IPS-NIHi7 (cell line): ENCODE measurements at regions not wholly inside any gene's neighbourhood (a gene's known extent, or its start where the extent isn't known, plus 50 kb on each side); places are given as distances from the start of the nearest gene placed in this dataset.

ENCODE experiments used
- DNase-seq: peaks from one replicate; pipeline ENCODE4 v3.0.0; 2012; ENCODE audit warnings: mixed read lengths; ENCODE audit errors: extremely low spot score

DNA sequence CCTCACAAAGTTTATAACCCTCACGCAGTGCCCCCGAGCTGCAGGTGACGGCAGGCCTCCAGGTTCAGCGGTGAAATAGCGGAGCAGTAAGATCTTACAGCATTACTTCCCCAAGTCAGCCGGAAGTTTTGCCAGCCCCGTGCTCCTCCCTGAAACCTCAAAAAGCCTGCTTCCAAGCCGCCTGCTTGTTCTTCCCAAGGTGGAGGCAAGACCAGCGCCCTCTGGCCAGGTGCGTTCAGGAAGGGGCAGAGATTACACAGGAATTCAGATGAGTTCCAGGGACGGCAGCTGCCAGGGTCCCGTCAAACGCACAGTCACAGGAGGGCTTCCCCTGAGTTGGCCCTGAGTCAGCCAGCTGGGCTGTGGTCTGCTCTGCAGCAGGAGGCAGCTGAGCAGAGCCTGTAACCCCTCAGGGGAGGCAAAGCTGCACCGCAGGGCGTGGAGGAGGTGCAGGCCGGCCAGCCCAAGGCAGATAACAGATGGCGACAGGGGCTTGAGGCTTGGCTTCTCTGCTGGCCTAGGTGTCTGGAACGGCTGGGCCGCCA, 124.1 kb upstream of the RPS6KA2 start:
- DNase-seq: peak; percentile 71

DNA sequence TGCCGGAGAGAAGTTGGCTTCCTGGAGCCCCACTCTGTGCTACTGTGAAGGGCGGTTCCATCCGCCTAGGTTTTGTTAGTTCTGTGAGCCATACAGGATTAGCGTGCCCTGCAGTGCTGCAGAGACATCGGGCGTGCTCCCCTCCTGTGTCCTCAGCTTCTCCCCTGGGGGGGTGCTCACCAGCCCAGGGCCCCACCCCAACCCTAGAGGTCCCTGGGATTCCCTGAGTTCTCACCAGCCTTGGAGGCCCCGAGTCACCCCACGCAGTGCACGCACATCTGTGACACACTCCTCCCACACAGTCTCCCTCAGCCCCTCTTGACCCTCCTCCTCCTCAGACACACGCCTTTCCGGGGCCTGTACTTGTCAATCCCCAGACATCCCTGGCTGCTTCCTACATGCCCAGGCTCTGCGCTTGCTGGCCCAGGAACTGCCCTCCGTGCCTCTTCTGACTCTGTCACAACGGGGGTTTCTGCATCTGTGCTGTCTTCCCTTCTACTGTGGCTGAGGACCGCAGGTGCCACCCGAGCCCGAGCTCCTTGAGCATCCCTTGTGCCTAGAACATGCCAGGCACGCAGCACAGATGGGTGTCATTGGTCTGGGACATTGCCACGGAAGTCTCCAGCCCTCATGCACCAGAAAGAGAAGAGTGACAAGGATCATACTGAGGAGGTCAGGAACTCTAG, 123.2 kb upstream of the RPS6KA2 start:
- DNase-seq: no peak

DNA sequence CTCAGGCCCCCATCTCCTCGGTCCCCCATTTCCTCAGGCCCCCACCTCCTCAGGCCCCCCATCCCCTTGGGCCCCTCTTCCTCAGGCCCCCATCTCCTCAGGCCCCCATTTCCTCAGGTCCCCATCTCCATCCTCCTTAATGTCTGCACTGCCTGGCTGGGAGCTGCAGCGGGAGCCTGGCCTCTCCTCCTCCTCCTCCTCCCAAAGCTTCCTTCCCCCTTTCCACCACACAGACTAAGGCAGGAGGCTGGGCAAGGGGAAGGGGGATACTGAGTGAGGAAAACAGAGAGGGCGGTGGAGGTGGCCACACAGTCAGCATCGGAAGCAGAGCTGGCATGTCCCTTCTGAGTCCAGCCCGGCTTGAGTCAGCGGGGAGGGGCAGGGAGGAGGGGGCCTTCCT, 122.6 kb upstream of the RPS6KA2 start:
- no peak for DNase-seq

DNA sequence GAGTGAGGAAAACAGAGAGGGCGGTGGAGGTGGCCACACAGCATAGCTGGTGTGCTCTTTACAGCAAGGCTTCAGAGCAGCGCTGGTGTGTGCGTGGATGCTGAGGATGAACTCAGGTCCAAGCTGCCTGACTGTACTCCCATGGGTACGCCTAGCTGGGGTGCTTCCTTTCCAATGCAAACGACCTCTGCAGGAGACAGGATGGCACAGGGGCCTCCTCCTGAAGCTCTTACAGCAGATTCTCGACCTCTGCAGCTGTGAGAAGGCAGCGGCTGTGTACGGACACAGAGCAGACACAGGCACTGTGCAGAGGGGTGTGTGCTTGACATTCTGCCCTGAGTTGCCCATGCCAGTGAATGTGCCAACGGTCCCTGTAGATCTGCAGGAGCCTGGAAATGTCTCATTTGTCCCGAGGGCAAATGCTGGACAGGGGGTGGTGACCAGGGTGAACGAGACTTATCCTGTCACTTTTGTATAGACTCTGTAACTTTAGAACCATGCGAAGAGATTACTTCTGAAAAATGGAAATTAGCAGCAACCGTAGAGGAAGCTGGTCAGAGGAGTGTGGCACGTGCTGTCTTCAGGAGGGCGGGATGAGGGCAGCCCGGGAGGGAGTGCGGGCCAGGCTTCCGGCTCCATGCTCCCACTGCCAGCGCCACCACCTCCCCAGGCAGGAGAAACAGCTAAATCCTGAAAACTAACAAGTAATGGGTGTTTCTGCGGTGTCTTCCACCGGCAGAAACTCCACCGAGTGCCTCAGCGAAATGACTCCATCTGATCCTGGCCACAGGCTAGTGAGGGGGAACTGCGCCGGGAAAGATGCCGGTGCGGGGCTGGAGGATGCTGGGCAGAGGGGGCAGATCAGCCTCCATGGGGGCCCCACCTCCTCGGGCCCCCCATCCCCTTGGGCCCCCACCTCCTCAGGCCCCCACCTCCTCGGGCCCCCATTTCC, 120.9 kb upstream of the RPS6KA2 start:
- DNase-seq: no peak

DNA sequence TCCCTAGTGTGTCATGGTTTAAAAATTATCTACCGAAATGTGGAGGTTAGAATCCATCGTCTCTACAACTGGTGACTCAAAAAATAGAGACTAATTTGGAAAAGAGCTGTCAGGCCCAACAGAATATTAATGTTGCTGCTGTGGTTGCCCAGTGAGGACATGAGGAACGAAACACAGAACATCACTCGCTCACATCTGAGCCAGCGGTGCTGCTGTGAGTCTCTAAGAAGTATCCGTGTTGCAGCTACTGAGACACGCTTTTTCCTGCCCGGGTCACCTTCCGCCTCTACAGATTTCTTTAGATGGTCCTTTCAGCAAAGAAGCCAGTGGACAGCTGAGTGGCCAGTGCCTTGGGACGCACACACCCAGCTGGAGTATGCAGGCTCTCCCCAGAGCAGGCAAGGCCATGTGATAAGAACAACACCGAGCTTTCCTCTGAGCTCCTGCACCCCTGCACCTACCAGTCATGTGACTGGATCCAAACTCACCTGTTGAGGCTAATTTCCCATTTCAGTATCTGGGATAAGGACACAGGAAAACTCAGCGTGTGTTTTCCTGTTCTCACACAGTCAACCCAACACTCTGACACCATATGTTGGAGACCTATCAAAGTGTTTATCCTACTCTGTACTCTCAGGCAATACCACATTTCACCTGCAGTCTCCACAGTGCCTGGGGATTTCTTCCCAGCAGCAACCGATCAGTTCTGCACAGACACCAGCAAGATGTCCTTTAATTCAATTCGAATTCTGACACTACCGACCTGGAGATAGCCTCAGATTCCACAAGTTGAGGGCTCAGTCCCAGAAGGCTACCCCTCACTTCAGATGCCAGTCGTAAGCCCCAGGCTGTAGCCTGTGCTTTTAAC, 119.0 kb upstream of the RPS6KA2 start:
- no peak for DNase-seq

DNA sequence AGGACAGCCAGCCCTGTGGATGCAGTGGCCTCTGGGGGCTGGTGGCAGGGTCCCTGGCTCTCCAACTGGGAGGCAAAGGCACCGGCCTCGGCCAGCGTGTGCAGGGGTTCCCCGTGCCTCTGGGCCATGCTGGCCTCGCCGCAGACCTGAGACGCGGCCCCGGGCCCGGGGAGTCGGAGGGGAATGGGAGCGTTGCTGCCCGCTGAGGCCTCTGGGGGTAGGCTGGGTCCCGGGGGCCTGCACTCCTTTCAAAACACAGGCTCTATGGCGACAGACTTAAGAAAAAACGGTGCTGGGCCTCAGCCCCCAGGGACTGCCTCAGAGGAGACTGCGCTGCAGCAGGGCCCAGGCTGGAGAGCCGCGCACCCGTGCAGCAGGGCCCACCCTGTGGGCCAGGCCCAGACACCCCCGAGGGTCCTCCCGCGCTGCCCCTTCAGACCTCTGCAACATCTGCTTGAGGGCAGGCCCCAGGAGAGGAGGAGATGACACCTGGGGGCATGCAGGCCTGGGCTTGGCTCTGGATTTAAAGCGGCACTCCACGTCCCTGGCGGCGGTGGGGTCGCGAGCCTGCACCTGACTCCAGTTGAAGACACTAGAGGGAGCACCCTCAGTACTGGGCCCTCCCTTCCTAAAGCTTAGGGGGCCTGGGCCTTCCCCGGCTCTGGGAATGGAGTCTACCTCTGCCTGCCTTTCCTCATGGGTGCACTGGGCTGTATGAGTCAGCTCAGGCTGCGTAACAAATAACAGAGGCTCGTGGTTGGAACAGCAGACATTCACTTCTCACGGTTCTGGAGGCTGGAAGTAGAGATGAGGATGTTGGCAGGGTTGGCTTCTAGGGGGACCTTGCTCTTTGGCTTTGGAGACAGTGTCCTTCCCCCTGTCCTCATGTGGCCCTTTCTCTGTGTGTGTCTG, 117.4 kb upstream of the RPS6KA2 start:
- peak; percentile 63 for DNase-seq

DNA sequence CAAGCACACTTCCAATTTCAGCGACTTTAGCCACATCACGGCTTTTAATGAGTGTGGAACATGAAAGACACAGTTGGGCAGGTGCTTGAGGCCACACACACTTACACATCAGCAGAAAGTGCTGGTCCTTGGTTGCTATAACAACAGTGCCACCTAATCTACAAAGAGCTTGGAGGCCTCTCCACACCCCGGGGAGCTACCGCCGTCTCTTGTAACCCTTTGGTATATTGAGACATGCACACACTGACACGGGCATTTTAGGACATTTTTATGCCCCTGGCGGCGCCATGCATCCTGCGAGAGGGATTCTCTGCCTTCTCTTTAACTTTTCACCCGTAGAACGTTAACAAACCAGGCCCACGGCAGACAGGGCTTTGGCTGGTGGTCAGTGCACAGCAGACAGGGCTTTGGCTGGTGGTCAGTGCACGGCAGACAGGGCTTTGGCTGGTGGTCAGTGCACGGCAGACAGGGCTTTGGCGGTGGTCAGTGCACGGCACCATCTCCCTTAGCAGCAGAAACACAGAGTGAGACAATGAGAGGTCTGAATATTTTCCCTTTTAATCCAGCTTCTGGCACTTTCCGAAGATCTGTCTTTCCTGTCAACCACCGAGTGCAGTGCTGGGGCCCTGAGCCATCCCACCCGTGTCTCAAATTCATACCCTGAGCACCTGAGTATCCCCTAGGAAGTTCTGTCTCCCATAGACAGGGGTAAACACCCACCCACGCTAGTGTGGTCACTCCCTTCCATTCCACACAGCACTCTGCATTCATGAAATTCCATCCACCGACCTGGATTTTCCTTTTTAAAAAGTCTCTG, 116.6 kb upstream of the RPS6KA2 start:
- DNase-seq: no peak

DNA sequence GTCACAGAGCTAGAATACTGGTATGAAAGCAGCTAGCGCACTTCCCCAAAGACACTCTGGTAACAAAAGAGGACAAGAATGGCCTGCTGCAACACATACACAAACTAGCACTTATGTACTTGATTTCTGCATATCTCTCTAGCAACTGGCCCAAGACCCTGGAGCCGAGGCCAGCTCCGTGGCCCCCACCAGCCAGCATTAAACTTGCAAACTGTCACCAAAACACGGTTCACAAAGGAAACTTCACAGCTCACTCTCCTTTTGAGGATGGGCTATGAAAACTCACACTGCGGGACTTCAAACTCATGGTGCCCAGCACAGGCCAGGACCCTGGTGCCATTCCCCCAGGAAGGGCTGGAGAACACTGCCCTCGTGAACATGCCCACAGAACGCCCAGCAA, 115.9 kb upstream of the RPS6KA2 start:
- DNase-seq: no peak

DNA sequence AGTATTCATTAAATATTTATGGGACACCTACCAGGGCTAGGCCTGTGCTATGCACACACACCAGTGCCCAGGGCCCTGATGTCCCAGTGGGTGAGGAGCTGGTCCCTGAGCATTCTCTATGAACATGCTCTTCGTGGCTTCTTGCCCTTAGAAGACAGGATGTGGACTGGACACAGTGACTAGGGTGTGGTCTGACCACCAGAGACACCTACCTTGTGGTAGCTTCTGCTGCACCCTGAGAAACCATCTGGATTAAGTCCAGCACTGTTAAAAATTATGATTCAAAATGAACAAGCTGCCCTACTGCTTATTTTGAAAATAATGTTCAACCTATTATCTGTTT, 112.9 kb upstream of the RPS6KA2 start:
- no peak for DNase-seq

DNA sequence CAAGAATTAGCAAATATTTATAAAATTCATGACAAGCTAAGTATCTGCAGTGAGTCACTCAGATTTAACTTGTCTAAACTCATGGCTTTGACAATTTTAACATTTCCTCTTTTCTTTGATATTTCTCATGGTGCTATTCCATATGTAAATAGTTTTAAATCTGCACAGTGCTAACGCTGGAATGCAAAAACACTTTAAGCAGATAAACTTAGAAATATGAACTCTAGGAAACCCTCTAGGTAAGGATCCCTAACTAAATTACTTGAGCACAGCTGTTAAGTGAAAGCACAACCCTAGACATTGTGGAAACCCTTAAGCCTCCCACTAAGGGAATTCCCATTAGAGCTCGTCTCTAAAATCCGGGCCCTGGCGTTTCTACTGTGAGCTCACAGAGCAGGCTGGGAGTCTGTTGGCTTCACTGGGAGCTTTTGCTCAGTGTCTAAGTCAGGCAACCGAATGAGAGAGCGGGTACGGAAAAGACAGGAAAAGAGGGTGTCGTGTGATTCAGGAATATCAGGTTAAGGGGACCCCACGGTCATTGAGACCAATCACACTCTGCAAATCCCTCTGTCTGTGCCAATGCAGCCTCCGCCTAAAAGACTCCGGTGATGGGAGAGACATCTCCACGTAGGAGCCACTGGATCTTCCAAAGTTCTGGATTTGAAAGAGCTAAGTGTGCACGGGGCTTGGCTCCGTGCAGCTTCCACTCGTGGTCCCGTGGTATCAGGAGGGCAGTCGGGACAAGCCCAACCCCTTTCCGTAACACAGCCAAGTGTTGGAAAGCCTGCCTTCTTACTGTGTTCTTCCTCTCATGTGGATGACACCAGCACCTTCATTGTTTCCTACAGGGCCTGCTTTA, 112.3 kb upstream of the RPS6KA2 start:
- DNase-seq: no peak

DNA sequence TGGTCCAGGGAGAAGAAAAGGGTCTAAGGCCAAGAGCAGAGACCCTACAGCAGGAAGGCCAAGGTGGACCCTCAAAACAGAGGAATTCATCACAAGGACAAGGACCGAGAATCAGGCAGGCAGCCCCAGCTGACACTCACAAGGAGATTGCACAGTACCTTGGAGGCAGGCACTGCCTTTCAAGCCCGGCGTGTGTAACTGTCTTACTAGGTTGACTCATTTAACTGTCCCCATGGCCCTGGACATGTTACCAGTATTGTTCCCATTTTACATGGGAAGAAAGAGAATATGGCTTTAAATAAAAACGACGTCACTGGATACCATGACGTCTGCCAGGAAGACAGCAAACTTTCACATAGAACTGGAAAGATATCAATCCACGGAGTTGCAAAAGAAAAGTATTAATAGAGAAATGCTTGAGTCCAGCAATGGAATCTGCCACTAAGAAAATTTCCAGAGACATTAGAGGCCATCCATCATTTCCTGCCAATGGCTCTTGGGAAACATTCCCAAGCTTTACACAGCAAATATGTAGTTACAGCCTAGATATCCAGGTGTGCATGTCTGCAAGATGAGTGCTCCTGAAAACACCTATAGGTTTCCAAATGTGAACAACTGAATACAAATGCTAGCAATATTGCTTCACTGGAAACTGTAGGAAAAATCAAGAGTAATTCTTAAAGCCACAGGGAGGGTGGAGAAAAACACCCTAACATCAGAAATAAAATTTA, 111.5 kb upstream of the RPS6KA2 start:
- no peak for DNase-seq

DNA sequence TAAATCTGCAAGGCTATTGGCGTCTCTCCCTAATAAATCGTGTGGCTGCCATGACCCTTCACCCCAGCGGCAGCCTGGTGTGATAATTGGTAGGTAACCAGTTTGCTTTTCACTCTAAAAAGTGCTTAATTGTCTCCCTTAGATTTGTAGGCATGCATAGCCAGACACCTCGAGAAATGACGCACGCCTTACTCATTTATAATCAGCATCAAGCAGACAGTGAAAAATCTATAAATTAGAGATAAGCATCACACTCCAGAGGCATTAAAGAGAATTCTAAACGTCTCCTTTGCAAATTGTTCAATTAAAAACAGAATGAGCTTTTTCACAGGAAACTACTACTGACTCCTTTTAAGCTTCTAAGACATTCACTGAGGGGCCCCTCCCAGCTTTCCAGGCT, 110.2 kb upstream of the RPS6KA2 start:
- DNase-seq: no peak

DNA sequence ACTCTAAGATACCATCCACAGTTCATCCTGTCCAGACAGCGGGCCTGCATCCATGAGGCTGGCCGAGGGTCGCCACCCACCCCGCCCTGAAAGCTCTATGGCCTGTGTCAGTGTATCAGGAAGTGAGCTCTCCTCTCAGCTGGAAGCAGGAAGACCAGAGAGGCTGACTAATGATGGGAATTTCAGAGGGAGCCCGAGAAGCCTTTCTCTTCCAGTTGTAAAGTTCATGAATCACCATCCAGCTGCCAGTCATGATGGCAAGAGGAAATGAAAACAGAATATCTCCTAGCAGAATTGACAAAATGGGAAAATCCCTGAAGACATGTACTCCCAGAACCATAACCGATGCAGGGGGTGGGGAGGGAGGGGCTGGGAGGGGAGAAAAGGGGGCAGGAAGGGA, 109.6 kb upstream of the RPS6KA2 start:
- peak; percentile 54 for DNase-seq

DNA sequence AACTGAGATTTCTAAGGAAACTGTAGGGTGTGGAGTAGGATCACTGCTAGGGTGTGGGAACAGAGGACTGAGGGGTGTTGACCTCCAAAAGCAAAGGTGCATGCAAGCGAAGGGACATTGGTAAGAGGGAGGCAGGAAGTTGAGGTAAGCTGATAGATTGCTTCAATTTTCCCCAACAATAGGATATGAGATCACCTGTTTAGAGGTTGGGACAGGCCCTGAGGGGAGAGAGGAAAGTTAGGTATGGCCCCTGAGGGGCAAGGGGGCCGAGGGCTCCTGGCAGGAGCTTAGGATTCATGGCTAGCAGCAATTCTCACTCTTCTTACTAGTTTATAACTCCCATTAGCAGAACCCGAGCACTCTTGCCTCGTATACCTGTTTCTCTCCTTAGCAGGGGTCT, 106.8 kb upstream of the RPS6KA2 start:
- no peak for DNase-seq

DNA sequence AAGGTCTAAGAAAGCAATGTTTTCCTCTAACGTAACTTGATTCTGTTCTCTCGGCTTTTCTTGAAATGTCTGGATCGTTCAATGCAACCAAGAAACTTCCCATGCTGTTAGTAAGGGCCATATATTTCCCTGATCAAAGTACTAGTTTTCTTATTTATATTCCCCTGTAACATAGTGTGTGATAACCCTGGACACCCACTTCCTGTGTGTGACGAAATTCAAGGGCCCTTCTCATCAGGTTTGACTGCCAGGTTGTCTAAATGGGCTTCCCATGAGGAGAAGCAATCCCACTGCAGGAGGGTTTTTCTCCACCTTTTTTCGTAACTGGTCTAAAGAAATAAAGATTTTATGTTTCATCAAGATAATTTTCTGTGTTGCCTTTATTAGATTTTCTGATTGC, 102.6 kb upstream of the RPS6KA2 start:
- no peak for DNase-seq

DNA sequence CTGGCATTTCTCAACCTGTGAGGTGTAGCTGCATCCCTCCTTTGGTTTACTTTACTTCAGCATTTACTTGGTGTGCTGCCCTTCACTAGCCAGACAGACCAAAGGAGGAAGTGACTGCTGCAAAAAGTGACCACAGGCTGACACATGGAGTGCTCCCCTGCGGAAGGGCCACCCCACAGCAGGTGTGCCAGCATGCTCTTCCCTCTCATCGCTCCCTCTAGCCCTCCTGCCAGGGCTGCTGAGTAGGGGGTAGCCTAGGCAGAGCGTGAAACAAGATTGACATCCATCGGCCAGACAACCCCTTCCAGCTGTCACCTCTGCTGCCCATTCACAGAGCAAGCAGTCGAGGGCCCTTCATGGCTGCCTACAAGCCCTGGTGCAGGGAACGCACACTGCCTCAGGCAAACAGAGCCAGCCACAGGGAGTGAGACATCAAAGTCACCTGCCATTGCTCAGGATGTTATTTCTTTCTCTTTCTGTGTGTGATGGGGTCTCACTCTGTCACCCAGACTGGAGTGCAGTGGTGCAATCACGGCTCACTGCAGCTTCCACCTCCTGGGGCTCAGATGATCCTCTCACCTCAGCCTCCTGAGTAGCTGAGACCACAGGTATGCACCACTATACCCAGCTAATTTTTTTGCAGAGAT, 102.0 kb upstream of the RPS6KA2 start:
- no peak for DNase-seq

DNA sequence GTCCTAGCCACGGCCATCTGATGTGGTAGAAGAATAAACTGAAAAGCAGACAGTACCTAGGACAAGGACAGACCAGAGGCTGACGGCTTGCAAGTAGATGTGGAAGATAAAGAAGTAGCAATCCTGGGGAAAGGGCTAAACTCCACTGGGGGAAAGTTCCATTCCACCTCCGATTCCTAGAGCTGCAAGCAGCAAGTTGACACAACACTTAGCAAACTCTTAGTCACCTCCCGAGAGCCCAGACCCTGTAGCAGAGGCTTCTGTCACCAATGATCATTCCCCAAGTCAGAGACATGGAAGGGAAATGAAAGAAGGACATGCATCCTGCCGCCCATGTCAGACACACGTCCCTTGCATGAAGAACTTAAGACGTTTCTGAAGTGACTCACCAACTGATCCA, 99.2 kb upstream of the RPS6KA2 start:
- DNase-seq: no peak

DNA sequence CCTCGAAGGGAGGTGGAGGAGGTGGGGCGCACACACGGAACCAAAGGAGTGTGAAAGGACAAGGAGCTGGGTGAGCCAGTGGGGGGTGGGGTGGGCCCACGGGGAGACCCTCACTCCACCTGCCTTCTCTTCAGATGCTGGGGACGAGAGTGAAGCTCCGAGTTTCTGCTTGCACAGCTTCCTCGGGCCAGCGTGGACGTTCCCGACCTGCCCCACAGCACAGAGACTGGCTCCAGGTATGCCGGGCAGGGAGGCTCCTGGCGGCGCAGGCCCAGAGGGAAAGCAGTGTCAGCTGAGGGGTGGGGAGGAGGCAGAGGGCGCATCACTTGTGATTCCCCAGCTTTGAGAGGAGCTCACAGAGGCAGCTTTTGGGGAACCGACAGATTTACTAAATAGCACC, 98.5 kb upstream of the RPS6KA2 start:
- no peak for DNase-seq
